K562 (cell line): ENCODE measurements at regions not wholly inside any gene's neighbourhood (a gene's known extent, or its start where the extent isn't known, plus 50 kb on each side); places are given as distances from the start of the nearest gene placed in this dataset.

Experiments used
- ARID1B ChIP-seq: fragments of 450-650 bp; IDR thresholded peaks from 2 replicates; pipeline ENCODE4 v1.6.1; 2016; ENCODE audit warnings: antibody characterized with exemption, mild to moderate bottlenecking, inconsistent platforms
- CBFA2T2 ChIP-seq: fragments of 450-650 bp; conservative IDR thresholded peaks from 2 replicates; pipeline ENCODE4 v1.6.1; 2017; ENCODE audit warnings: mild to moderate bottlenecking
- CC2D1A ChIP-seq: fragments of 450-650 bp; IDR thresholded peaks from 2 replicates; pipeline ENCODE4 v1.6.1; 2017; ENCODE audit warnings: mild to moderate bottlenecking
- ETV1 ChIP-seq: fragments of 450-650 bp; conservative IDR thresholded peaks from 2 replicates; pipeline ENCODE4 v1.6.1; 2016; ENCODE audit warnings: missing genetic modification characterization, control low read depth, low read depth, missing compliant biosample characterization
- FOSL1 ChIP-seq: fragments of 200-800 bp; sonication (Bioruptor generic); conservative IDR thresholded peaks from 2 replicates; pipeline ENCODE4 v1.6.1; 2016; ENCODE audit warnings: missing genetic modification characterization, missing compliant biosample characterization
- LEF1 ChIP-seq: fragments of 450-650 bp; IDR thresholded peaks from 2 replicates; pipeline ENCODE4 v1.6.1; 2016; ENCODE audit warnings: mild to moderate bottlenecking
- MAZ ChIP-seq, 2 experiments: fragments of 450-650 bp in 1 of 2; sonication (generic) in 1 of 2; formaldehyde crosslinking; IDR thresholded peaks in 1 of 2; conservative IDR thresholded peaks in 1 of 2; 2 replicates each; pipeline versions ENCODE4 v1.4.0 to v1.5.0; 2020; ENCODE audit warnings: mild to moderate bottlenecking in 1 of 2, missing genetic modification reagents in 1 of 2
- MIER1 ChIP-seq: fragments of 450-650 bp; IDR thresholded peaks from 2 replicates; pipeline ENCODE4 v1.6.1; 2016; ENCODE audit warnings: antibody characterized with exemption, mild to moderate bottlenecking, low read depth
- PHB ChIP-seq: fragments of 250-450 bp; sonication (Bioruptor Pico); IDR thresholded peaks from 2 replicates; pipeline ENCODE4 v1.5.0; 2021
- POLR2AphosphoS5 ChIP-seq: IDR thresholded peaks from 2 replicates; pipeline ENCODE4 v1.6.1; 2011; ENCODE audit warnings: mild to moderate bottlenecking, low read depth, low read length, moderate library complexity; ENCODE audit not compliant: control insufficient read depth, insufficient read depth
- POLR3G ChIP-seq: IDR thresholded peaks from 2 replicates; pipeline ENCODE4 v1.6.1; 2011; ENCODE audit not compliant: insufficient read length, insufficient replicate concordance; ENCODE audit errors: extremely low read depth
- STAT5A ChIP-seq: IDR thresholded peaks from 2 replicates; pipeline ENCODE4 v1.6.1; 2012; ENCODE audit warnings: low read length, inconsistent platforms, borderline replicate concordance
- ZNF444 ChIP-seq: fragments of 250-450 bp; sonication (Bioruptor Pico); IDR thresholded peaks from 2 replicates; pipeline ENCODE4 v1.4.0; 2020; ENCODE audit warnings: mild to moderate bottlenecking, moderate library complexity
- TF ChIP-seq, protein P1 (sequence below), 2 experiments: fragments of 200-800 bp in 1 of 2; sonication (Bioruptor generic) in 1 of 2; sonication (generic) in 1 of 2; formaldehyde crosslinking in 1 of 2; IDR thresholded peaks in 1 of 2; conservative IDR thresholded peaks in 1 of 2; 2 replicates each; pipeline versions ENCODE4 v1.5.0 to v1.6.1; 2016 to 2020; ENCODE audit warnings: missing compliant biosample characterization in 1 of 2, missing genetic modification characterization in 1 of 2, missing genetic modification reagents in 1 of 2
- TF ChIP-seq, protein P2 (sequence below): fragments of 250-450 bp; sonication (Bioruptor Pico); IDR thresholded peaks from 2 replicates; pipeline ENCODE4 v1.5.0; 2022; ENCODE audit warnings: mild to moderate bottlenecking
- TF ChIP-seq, protein P3 (sequence below): sonication (generic); formaldehyde crosslinking; IDR thresholded peaks from 2 replicates; pipeline ENCODE4 v1.8.0; 2023; ENCODE audit warnings: missing genetic modification reagents, mild to moderate bottlenecking, borderline replicate concordance

DNA sequence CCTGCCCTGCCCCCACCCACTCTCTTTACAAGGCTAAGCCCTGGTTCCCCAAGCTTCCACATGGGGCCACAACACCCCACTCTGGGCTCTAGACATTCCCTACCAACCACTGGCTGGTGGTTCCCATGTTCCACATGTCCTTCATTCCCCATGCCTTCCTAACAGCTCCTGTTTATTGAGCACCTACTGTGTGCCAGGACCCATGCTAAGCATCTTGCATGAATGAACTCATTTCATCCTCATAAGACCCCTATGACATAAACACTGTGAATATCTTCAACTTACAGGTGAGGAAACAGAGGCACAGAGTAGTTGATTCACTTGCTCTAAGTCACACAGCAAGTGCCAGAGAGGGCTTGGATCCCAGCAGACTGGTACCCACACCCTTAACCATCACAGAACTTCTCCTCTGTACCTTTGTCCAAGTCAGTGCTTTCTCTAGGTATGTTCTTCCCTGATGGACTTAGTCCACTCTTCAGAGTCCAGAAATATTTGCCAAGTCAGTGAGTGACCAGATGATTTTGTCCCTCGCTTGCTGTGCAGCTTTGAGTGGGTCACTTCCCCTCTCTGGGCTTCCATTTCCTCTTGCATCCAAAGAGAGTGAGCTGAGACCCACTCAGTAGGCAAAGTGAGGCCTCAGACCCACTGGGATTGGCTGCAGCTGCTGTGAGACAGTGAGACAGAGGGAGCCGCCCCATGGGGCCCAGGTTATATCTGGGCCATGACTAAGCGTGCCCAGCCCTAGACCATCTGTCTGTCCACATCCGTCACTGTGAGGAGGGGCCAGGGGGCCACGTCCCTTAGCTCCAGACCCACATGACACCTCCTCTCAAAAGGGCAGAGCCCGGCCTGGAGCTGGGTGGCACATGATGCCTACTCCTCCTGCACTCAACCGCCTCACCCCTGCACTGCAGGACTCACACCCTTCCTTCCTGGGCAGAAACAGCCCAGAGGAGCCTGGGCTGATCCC, 132.4 kb downstream of the MN1 start (continued):
- no peak for TF ChIP-seq POLR3G
- peak; percentile 64 for TF ChIP-seq FOSL1 (tag)
- TF ChIP-seq PHB = no peak
- TF ChIP-seq, protein P1, sequence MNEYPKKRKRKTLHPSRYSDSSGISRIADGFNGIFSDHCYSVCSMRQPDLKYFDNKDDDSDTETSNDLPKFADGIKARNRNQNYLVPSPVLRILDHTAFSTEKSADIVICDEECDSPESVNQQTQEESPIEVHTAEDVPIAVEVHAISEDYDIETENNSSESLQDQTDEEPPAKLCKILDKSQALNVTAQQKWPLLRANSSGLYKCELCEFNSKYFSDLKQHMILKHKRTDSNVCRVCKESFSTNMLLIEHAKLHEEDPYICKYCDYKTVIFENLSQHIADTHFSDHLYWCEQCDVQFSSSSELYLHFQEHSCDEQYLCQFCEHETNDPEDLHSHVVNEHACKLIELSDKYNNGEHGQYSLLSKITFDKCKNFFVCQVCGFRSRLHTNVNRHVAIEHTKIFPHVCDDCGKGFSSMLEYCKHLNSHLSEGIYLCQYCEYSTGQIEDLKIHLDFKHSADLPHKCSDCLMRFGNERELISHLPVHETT (CRISPR knock-in tag; conservative IDR thresholded peaks at IDR 0.05 in 1 of 2, IDR thresholded peaks at IDR 0.05 in 1 of 2) = peak in 1 of 2 experiments; percentile 34; a peak in 1 of 4 replicates
- TF ChIP-seq ZNF444 (CRISPR knock-in tag) = no peak
- TF ChIP-seq MIER1 = no peak
- peak; percentile 47; the same call in 1 of the 2 replicates for TF ChIP-seq CBFA2T2
- TF ChIP-seq, protein P2, sequence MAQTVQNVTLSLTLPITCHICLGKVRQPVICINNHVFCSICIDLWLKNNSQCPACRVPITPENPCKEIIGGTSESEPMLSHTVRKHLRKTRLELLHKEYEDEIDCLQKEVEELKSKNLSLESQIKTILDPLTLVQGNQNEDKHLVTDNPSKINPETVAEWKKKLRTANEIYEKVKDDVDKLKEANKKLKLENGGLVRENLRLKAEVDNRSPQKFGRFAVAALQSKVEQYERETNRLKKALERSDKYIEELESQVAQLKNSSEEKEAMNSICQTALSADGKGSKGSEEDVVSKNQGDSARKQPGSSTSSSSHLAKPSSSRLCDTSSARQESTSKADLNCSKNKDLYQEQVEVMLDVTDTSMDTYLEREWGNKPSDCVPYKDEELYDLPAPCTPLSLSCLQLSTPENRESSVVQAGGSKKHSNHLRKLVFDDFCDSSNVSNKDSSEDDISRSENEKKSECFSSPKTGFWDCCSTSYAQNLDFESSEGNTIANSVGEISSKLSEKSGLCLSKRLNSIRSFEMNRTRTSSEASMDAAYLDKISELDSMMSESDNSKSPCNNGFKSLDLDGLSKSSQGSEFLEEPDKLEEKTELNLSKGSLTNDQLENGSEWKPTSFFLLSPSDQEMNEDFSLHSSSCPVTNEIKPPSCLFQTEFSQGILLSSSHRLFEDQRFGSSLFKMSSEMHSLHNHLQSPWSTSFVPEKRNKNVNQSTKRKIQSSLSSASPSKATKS = no peak
- TF ChIP-seq STAT5A = no peak
- peak; percentile 30; the same call in 1 of the 2 replicates for TF ChIP-seq LEF1
- TF ChIP-seq, protein P3, sequence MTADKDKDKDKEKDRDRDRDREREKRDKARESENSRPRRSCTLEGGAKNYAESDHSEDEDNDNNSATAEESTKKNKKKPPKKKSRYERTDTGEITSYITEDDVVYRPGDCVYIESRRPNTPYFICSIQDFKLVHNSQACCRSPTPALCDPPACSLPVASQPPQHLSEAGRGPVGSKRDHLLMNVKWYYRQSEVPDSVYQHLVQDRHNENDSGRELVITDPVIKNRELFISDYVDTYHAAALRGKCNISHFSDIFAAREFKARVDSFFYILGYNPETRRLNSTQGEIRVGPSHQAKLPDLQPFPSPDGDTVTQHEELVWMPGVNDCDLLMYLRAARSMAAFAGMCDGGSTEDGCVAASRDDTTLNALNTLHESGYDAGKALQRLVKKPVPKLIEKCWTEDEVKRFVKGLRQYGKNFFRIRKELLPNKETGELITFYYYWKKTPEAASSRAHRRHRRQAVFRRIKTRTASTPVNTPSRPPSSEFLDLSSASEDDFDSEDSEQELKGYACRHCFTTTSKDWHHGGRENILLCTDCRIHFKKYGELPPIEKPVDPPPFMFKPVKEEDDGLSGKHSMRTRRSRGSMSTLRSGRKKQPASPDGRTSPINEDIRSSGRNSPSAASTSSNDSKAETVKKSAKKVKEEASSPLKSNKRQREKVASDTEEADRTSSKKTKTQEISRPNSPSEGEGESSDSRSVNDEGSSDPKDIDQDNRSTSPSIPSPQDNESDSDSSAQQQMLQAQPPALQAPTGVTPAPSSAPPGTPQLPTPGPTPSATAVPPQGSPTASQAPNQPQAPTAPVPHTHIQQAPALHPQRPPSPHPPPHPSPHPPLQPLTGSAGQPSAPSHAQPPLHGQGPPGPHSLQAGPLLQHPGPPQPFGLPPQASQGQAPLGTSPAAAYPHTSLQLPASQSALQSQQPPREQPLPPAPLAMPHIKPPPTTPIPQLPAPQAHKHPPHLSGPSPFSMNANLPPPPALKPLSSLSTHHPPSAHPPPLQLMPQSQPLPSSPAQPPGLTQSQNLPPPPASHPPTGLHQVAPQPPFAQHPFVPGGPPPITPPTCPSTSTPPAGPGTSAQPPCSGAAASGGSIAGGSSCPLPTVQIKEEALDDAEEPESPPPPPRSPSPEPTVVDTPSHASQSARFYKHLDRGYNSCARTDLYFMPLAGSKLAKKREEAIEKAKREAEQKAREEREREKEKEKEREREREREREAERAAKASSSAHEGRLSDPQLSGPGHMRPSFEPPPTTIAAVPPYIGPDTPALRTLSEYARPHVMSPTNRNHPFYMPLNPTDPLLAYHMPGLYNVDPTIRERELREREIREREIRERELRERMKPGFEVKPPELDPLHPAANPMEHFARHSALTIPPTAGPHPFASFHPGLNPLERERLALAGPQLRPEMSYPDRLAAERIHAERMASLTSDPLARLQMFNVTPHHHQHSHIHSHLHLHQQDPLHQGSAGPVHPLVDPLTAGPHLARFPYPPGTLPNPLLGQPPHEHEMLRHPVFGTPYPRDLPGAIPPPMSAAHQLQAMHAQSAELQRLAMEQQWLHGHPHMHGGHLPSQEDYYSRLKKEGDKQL = no peak
- TF ChIP-seq ETV1 (tag) = peak; percentile 69
- TF ChIP-seq ARID1B = peak; percentile 66
- TF ChIP-seq MAZ (CRISPR knock-in tag; conservative IDR thresholded peaks at IDR 0.05 in 1 of 2, IDR thresholded peaks at IDR 0.05 in 1 of 2) = 0 out of 4 replicates have a peak, but pooled peaks have one; percentile 19 to 28
- TF ChIP-seq CC2D1A = no peak
- no peak for TF ChIP-seq POLR2AphosphoS5
